NB4 (cell line): ENCODE measurements at regions not wholly inside any gene's neighbourhood (a gene's known extent, or its start where the extent isn't known, plus 50 kb on each side); places are given as distances from the start of the nearest gene placed in this dataset.

Experiments used
- DNase-seq: peaks from one replicate; pipeline ENCODE4 v3.0.0; 2010; ENCODE audit warnings: low read depth
- H3K4me3 ChIP-seq: one replicate; pipeline ENCODE4 v1.5.1; 2011; ENCODE audit warnings: mild to moderate bottlenecking, low read depth, low read length, moderate library complexity
- MYC ChIP-seq: IDR thresholded peaks from 2 replicates; pipeline ENCODE4 v1.6.1; 2011; ENCODE audit warnings: low read depth, low read length
- POLR2A ChIP-seq: IDR thresholded peaks from 2 replicates; pipeline ENCODE4 v1.6.1; 2011; ENCODE audit warnings: mild to moderate bottlenecking; ENCODE audit not compliant: insufficient read length; ENCODE audit errors: extremely low read depth
- TF ChIP-seq, protein P1 (sequence below): IDR thresholded peaks from one replicate; pipeline ENCODE4 v1.5.1; 2012; ENCODE audit warnings: low read depth, low read length
- TF ChIP-seq, protein P2 (sequence below): IDR thresholded peaks from 2 replicates; pipeline ENCODE4 v1.6.1; 2011; ENCODE audit warnings: low read depth, low read length

DNA sequence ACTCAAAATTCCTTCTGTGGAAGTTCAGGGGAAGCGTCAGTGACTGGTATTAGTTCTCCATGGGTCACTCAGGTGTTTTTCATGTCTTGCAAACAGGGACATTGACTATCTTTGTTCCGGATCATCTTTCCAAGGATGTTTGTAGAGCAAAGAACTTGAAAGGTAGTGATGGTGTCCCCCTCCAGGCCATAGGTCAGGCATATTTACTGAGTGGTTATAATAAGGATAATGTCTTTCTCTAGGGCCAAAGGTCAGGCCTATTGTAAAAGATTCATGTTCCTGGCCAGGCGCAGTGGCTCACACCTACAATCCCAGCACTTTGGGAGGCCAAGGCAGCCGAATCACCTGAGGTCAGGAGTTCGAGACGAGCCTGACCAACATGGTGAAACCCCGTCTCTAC lies 614.8 kb downstream of the KIF4B start:
- DNase-seq: no peak
- H3K4me3 ChIP-seq: no peak overlapping the region
- TF ChIP-seq POLR2A (no peak), MYC (no peak)
- TF ChIP-seq, protein P1, sequence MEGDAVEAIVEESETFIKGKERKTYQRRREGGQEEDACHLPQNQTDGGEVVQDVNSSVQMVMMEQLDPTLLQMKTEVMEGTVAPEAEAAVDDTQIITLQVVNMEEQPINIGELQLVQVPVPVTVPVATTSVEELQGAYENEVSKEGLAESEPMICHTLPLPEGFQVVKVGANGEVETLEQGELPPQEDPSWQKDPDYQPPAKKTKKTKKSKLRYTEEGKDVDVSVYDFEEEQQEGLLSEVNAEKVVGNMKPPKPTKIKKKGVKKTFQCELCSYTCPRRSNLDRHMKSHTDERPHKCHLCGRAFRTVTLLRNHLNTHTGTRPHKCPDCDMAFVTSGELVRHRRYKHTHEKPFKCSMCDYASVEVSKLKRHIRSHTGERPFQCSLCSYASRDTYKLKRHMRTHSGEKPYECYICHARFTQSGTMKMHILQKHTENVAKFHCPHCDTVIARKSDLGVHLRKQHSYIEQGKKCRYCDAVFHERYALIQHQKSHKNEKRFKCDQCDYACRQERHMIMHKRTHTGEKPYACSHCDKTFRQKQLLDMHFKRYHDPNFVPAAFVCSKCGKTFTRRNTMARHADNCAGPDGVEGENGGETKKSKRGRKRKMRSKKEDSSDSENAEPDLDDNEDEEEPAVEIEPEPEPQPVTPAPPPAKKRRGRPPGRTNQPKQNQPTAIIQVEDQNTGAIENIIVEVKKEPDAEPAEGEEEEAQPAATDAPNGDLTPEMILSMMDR: no peak
- TF ChIP-seq, protein P2, sequence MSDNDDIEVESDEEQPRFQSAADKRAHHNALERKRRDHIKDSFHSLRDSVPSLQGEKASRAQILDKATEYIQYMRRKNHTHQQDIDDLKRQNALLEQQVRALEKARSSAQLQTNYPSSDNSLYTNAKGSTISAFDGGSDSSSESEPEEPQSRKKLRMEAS: no peak

DNA sequence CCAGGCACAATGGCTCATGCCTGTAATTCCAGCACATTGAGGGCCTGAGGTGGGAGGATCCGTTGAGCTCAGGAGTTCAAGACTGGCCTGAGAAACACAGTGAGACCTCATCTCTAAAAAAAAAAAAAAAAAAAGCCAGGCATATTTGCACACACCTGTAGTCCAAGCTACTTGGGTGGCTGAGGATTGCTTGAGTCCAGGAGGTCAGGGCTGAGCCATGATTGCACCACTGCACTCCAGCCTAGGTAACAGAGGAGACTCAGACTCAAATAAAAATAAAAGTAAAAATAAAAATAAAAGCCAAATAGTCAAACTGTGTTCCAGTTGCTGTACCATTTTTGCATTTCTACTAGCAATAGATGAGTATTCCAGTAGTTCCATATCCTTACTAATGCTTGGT lies 616.0 kb downstream of the KIF4B start:
- TF ChIP-seq, protein P2: no peak
- TF ChIP-seq POLR2A: no peak
- no peak for DNase-seq

DNA sequence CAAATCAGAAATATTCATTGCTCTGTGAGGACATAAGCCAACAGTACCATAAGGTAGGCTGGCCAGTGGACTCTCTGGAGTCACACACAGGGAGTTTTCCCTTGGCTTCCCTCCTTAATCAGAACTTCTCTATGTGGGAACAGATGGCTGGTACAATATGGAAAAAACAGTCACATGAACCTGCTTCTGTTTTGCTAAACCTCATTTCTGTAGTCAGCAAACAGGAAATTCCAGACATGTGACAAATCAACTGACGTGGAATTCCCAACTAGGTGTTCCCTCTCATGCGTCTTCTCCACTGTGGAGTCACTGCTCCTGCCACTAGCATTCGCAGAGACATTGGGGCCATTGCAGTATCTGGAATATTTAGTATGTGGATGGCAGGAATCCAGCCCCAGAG lies 617.6 kb downstream of the KIF4B start:
- TF ChIP-seq, protein P1: no peak
- TF ChIP-seq, protein P2: no peak
- TF ChIP-seq POLR2A (no peak), MYC (no peak)
- H3K4me3 ChIP-seq: no peak overlapping the region
- no peak for DNase-seq

More for the DNA sequence above, 616.0 kb downstream of the KIF4B start:
- no peak overlapping the region for H3K4me3 ChIP-seq

DNA sequence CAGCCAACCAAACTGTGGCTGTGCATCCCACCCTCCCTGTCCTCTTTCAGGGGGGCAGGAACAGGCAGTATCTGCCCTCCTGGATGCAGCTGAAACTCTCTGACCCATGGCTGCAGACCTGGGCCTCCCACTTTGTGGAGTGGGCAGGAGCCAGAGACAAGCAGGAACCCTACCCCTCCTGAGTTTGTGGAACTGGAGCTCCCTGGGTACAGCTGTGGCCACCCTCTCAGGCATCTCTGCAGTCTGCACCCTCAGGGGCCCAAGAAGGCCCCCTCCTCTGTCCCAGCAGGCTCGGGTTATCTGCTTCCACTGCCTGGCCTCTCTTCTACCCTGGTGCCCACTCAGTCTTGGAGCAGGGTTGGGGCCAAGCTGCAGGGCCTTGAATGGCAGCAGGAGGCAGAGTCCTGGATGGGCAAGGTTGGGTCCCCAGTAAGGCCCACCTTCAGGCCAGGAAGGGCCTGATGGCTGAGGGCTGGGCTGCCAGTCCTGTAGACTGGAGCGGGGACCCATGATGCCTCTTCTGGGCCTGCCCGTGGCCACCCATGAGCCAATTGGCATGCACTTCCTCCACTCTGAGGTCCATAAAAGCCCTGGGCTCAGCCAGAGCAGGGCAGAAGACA lies 619.9 kb downstream of the KIF4B start:
- TF ChIP-seq MYC: no peak
- no peak for DNase-seq
- H3K4me3 ChIP-seq: no peak overlapping the region

DNA sequence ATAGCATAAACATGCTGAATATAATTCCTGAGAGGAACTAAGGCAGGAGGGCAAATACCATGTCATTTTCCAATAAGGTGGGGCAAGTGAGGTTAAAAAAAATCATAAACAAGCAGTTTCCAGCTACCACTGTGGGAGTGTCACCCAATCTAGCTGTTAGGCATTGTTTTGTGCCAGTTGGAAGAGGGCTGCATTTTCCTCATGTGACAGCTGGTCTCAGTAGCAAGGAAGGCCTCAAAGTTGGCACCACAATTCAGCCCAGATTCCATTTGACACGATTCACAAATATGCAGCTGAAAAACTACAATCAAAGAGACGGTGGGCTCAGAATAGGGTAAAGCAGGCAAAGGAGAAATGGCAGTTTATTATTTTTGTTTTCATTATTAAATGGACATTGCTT lies 636.1 kb downstream of the KIF4B start:
- no peak overlapping the region for H3K4me3 ChIP-seq
- TF ChIP-seq POLR2A (no peak), MYC (no peak)
- TF ChIP-seq, protein P2: no peak
- TF ChIP-seq, protein P1: no peak
- DNase-seq: no peak

DNA sequence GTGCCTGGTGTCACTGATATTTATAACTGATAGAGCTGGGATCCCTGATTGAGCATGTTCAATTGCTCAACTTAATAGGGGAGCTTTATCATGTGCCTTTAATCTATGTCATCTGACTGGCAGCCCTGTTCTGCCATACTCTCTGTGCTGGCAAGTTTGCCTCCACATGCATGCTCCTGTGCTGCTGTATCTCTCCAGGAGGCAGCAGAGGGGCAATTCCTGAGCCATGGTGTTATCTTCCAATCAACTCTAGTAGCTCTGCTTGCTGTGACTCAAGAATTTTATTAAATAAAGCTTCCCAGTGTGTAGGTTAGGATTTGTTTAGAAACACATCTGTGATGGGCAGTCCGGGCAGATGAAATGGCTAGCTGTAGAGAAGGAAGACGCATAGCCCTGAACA lies 642.0 kb downstream of the KIF4B start:
- DNase-seq: no peak
- no peak for TF ChIP-seq POLR2A
- TF ChIP-seq MYC: no peak
- TF ChIP-seq, protein P2: no peak
- TF ChIP-seq, protein P1: no peak
- H3K4me3 ChIP-seq: no peak overlapping the region

DNA sequence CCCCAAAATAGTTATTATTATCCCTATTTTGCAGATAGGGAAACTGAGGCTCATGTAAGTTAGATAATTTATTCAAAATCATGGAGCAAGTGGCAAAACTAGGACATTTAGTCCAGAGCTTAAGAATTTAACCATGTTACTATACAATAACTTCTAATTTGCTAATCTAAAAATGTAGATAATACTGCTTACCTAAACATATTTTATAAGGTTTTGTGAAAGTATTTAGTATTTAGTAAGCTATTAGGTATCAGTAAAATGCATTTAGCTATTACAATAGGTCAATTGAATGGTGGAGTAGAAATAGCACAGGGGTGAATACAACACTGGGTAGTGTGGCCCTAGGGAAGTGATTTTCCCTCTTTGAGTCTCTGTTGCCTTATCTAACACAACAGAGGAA lies 648.3 kb downstream of the KIF4B start:
- TF ChIP-seq, protein P1: no peak
- TF ChIP-seq, protein P2: no peak
- TF ChIP-seq MYC (no peak), POLR2A (no peak)
- H3K4me3 ChIP-seq: no peak overlapping the region
- DNase-seq: no peak
